GM06990 (cell line): ENCODE measurements at regions not wholly inside any gene's neighbourhood (a gene's known extent, or its start where the extent isn't known, plus 50 kb on each side); places are given as distances from the start of the nearest gene placed in this dataset.

Experiments used
- DNase-seq: peaks from one replicate; pipeline ENCODE4 v3.0.0-alpha.2; 2011; ENCODE audit not compliant: insufficient read length; ENCODE audit errors: extremely low read depth
- H3K27me3 ChIP-seq: replicated peaks from 2 replicates; pipeline ENCODE4 v1.6.0; 2011; ENCODE audit warnings: low read length; ENCODE audit not compliant: control insufficient read depth, insufficient read depth
- H3K36me3 ChIP-seq: 2 replicates; pipeline ENCODE4 v1.5.1; 2011; ENCODE audit warnings: low read length; ENCODE audit not compliant: control insufficient read depth, insufficient read depth
- H3K4me3 ChIP-seq: replicated peaks from 2 replicates; pipeline ENCODE4 v1.5.1; 2011; ENCODE audit warnings: low read depth, mild to moderate bottlenecking, control low read depth, low read length
- CTCF ChIP-seq: IDR thresholded peaks from 2 replicates; pipeline ENCODE4 v1.5.1; 2011; ENCODE audit warnings: low read length, control low read depth, mild to moderate bottlenecking, inconsistent platforms; ENCODE audit not compliant: insufficient read depth, poor library complexity, severe bottlenecking

DNA sequence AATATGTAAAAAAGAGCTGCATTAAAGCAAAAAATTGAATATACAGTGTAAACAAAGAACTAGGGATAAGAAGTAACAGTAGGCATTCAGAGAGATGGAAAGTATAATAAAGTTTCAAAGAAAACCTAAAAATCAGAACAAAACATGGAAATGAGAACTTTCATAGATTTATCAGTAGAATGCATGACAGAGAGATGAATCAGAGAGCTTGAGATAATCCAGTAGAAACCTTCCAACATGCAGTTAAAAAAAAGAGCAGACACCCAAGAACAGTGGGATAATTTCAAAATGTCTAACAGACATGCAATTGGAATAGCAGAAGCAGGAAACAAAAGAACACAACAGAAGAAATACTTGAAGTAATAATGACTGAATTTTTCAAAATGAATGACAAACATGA lies 1384.2 kb downstream of the CDH11 start:
- no peak for DNase-seq
- TF ChIP-seq CTCF = no peak
- Histone ChIP-seq H3K4me3 (no peak overlapping the region), H3K36me3 (no peaks in the 10 kb centered on the region), H3K27me3 (no peaks in the 10 kb centered on the region)

DNA sequence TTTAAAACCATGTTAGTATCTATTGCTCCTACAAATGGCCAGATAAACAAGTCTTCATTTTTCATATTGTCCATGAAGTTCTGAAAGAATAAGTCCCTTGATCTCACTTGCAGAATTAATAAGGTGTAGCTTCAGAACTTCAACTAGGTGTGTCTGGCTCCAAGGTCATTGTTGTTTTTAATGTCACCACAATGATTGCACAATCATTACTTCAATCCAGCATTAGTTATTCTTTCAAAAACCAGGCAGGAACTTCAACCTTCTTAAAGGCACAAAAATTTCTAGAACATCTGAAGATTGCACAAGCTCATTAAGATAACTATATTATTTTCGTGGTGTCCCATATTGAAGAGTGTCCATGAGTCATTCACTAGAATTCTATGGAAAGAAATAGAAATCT lies 1386.4 kb downstream of the CDH11 start:
- Histone ChIP-seq H3K27me3 (no peaks in the 10 kb centered on the region), H3K4me3 (no peak overlapping the region), H3K36me3 (no peaks in the 10 kb centered on the region)
- no peak for DNase-seq
- TF ChIP-seq CTCF = no peak

- Histone ChIP-seq H3K27me3 (no peaks in the 10 kb centered on the region), H3K36me3 (no peaks in the 10 kb centered on the region), H3K4me3 (no peak overlapping the region)
- DNase-seq = no peak
- no peak for TF ChIP-seq CTCF
These were observed 1401.0 kb downstream of the CDH11 start for GRCh38 chr16:63720848-63721247.

DNA sequence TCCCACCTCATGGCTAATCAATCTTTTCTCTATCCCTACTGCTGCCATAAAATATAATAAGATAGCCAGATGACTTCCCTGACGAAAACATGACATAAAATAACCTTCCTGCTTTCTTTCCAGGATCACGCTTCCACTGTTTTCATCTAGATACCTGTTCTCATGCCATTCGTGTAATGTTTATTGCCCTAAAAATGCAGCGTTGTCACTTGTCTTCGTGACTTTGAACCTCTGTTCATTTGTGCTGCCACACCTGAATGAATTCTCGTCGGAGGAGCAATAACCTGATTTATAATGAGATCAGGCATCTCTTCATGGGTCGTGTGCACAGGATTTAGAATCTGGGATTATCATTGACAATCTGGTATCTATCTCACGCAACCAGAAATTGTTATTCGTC lies 1401.9 kb downstream of the CDH11 start:
- H3K27me3 ChIP-seq = no peaks in the 10 kb centered on the region
- no peak overlapping the region for H3K4me3 ChIP-seq
- DNase-seq = no peak
- no peak for TF ChIP-seq CTCF
- no peaks in the 10 kb centered on the region for H3K36me3 ChIP-seq

DNA sequence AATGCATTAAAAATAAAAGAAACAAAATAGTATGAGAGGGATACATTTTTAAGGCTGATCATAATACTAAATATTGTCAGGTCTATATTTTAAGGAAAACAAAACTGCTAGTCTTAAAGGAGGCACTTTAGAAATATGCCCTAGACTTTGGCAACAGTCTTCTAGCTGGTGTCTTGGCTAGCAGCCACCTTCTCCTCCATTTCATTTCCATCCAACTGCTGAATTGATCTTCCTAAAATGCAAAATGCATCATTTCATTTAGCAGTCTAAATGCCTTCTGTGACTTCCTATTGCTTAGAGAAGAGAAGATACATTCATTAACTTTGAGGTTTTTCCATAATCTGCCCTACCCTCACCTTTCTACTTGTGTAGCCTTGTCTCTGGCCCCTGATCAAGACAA lies 1404.1 kb downstream of the CDH11 start:
- no peak for TF ChIP-seq CTCF
- Histone ChIP-seq H3K36me3 (no peaks in the 10 kb centered on the region), H3K4me3 (no peak overlapping the region), H3K27me3 (no peaks in the 10 kb centered on the region)
- no peak for DNase-seq

GRCh38 chr16:63714876-63715275 lies 1407.0 kb downstream of the CDH11 start:
- no peak for TF ChIP-seq CTCF
- Histone ChIP-seq H3K27me3 (no peaks in the 10 kb centered on the region), H3K4me3 (no peak overlapping the region), H3K36me3 (no peaks in the 10 kb centered on the region)
- no peak for DNase-seq
